ENCODE measurements at regions not wholly inside any gene's neighbourhood (a gene's known extent, or its start where the extent isn't known, plus 50 kb on each side); places are given as distances from the start of the nearest gene placed in this dataset.

- TF ChIP-seq RFX5 (IDR thresholded peaks at IDR 0.05; ENCODE audit: low read length) (no peak), JUND (IDR thresholded peaks at IDR 0.05) (no peak), GATA2 (CRISPR knock-in tag; IDR thresholded peaks at IDR 0.05) (no peak), SIN3A (IDR thresholded peaks at IDR 0.05; ENCODE audit: borderline replicate concordance, low read depth, low read length) (no peak), PBX3 (IDR thresholded peaks at IDR 0.05) (no peak)
These were observed 94.5 kb upstream of the SPATA31D4 start (continued) for GRCh38 chr9:81833563-81834345.

- Histone ChIP-seq H3K36me3 (replicated peaks in 1 of 2; ENCODE audit: control insufficient read depth in 1 of 2, insufficient read depth in 2 of 2, low read length in 1 of 2) (no peaks in the 10 kb centered on the region), H3K27me3 (ENCODE audit: insufficient read depth) (no peaks in the 10 kb centered on the region), H3K9me2 (no peaks in the 10 kb centered on the region), H3F3A (replicated peaks; ENCODE audit: insufficient read depth) (peaks cover 12% of the 10 kb centered on the region), H3K27ac (ENCODE audit: low read depth in 2 of 2, low read length in 1 of 2) (no peak overlapping the region), H3K4me3 (ENCODE audit: low read depth in 2 of 2, low read length in 1 of 2) (no peak overlapping the region), H4K20me1 (ENCODE audit: insufficient read depth) (no peaks in the 10 kb centered on the region), H3K9me3 (no peaks in the 10 kb centered on the region), H3K9ac (no peak overlapping the region), H2AFZ (ENCODE audit: low read depth) (no peak overlapping the region), H3K79me2 (ENCODE audit: insufficient read depth) (no peaks in the 10 kb centered on the region), H3K4me2 (no peak overlapping the region), H3K4me1 (ENCODE audit: control insufficient read depth in 1 of 2, insufficient read depth in 2 of 2, low read depth in 1 of 2, low read length in 1 of 2) (peaks cover 0 to 3% of the 10 kb centered on the region in 2 experiments; a peak in 1 of 4 replicates)
- DNase-seq, result no peak
- POLR2A ChIA-PET, result no interaction called here
- no peak for TF ChIP-seq CTCF (IDR thresholded peaks at IDR 0.05)
- no peak for TF ChIP-seq GATA2 (CRISPR knock-in tag; IDR thresholded peaks at IDR 0.05)
- no peak for TF ChIP-seq YY1 (IDR thresholded peaks at IDR 0.05; ENCODE audit: low read depth)
- TF ChIP-seq NRF1 (IDR thresholded peaks at IDR 0.05; ENCODE audit: low read depth, low read length), result no peak
- TF ChIP-seq ELF1 (IDR thresholded peaks at IDR 0.05), result no peak
- no peak for TF ChIP-seq MEF2A (IDR thresholded peaks at IDR 0.05; ENCODE audit: borderline replicate concordance, low read depth)
- TF ChIP-seq PBX3 (IDR thresholded peaks at IDR 0.05), result no peak
- no peak for TF ChIP-seq TAF1 (IDR thresholded peaks at IDR 0.05; ENCODE audit: borderline replicate concordance, low read depth, low read length)
- no peak for TF ChIP-seq RFX5 (IDR thresholded peaks at IDR 0.05; ENCODE audit: low read length)
- 95% methylated on average over 3 of the region's 6 CpGs for WGBS (ENCODE audit: low lambda C conversion rate)
- CTCF ChIA-PET, result no interaction called here
These were observed 86.9 kb upstream of the SPATA31D4 start for GRCh38 chr9:81841333-81841732.
